MCF 10A (cell line): ENCODE measurements at regions not wholly inside any gene's neighbourhood (a gene's known extent, or its start where the extent isn't known, plus 50 kb on each side); places are given as distances from the start of the nearest gene placed in this dataset.

Experiments used
- BruUV-seq: library from RNA; stranded (reverse); fragments of 400-500 nt; replicated peaks from 2 replicates; lab custom pipeline; 2021; lab: Mats Ljungman, UMichigan
- CTCF ChIA-PET: fragments of 300-600 bp; sonication (Branson Sonifier 250); formaldehyde crosslinking; extraction: SDS; loops from one replicate; lab custom pipeline; 2021; ENCODE audit warnings: antibody characterized with exemption, inconsistent platforms; lab: Yijun Ruan, JAX
- POLR2A ChIA-PET: fragments of 300-600, 350-650 bp; sonication (Branson Sonifier 250); formaldehyde crosslinking; extraction: SDS; loops from one replicate; lab custom pipeline; 2020; ENCODE audit warnings: antibody characterized with exemption, inconsistent platforms; lab: Yijun Ruan, JAX
- DNase-seq: peaks from one replicate; pipeline ENCODE4 v3.0.0-alpha.2; 2018; ENCODE audit not compliant: unreplicated experiment
- H3K27ac Mint-ChIP-seq: one replicate; pipeline ENCODE4 v1.8.0; 2022; ENCODE audit warnings: mild to moderate bottlenecking, low read depth, mixed read lengths; ENCODE audit not compliant: unreplicated experiment
- H3K27me3 Mint-ChIP-seq: one replicate; pipeline ENCODE4 v1.8.0; 2022; ENCODE audit warnings: mixed read lengths; ENCODE audit not compliant: insufficient read depth, unreplicated experiment
- H3K36me3 Mint-ChIP-seq: one replicate; pipeline ENCODE4 v1.8.0; 2022; ENCODE audit warnings: mild to moderate bottlenecking, moderate library complexity, mixed read lengths; ENCODE audit not compliant: insufficient read depth, unreplicated experiment
- H3K4me1 Mint-ChIP-seq: one replicate; pipeline ENCODE4 v1.8.0; 2022; ENCODE audit warnings: mixed read lengths; ENCODE audit not compliant: insufficient read depth, unreplicated experiment
- H3K4me3 Mint-ChIP-seq: one replicate; pipeline ENCODE4 v1.8.0; 2022; ENCODE audit warnings: mild to moderate bottlenecking, moderate library complexity, mixed read lengths; ENCODE audit not compliant: unreplicated experiment
- H3K9me3 Mint-ChIP-seq: one replicate; pipeline ENCODE4 v1.8.0; 2022; ENCODE audit warnings: mixed read lengths; ENCODE audit not compliant: unreplicated experiment
- intact Hi-C: fragments of 100-400 bp; cut with micrococcal nuclease; formaldehyde crosslinking; loops from 2 replicates; pipeline ENCODE4 v1.14.1; 2022
- TF ChIP-seq, protein P1 (sequence below): fragments of 200-600 bp; IDR thresholded peaks from one replicate; pipeline ENCODE4 v1.8.0; 2022; ENCODE audit warnings: antibody characterized with exemption, mild to moderate bottlenecking; ENCODE audit not compliant: unreplicated experiment

DNA sequence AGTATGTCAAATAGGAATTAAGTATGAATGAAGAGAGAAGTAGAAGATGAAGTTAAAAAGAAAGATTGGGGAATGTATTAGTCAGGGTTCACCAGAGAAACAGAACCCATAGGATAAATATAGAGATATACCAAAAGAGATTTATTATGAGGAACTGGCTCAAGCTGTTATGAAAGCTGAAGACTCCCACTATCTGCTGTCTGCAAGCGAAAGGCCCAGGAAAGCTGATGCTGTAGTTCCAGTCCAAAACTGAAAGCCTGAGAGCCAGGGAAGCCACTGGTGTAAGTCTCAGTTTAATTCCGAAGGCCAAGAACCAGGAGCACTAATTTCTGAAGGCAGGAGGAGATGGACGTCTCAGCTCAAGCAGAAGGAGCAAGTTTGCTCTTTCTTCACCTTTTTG, 200.9 kb upstream of the FN1 start:
- Mint-ChIP-seq H3K27me3 (no peaks in the 10 kb centered on the region), H3K4me1 (peaks cover 6% of the 10 kb centered on the region), H3K27ac (no peak overlapping the region), H3K4me3 (no peak overlapping the region), H3K9me3 (peaks cover 48% of the 10 kb centered on the region), H3K36me3 (peaks cover 6% of the 10 kb centered on the region)
- TF ChIP-seq, protein P1, sequence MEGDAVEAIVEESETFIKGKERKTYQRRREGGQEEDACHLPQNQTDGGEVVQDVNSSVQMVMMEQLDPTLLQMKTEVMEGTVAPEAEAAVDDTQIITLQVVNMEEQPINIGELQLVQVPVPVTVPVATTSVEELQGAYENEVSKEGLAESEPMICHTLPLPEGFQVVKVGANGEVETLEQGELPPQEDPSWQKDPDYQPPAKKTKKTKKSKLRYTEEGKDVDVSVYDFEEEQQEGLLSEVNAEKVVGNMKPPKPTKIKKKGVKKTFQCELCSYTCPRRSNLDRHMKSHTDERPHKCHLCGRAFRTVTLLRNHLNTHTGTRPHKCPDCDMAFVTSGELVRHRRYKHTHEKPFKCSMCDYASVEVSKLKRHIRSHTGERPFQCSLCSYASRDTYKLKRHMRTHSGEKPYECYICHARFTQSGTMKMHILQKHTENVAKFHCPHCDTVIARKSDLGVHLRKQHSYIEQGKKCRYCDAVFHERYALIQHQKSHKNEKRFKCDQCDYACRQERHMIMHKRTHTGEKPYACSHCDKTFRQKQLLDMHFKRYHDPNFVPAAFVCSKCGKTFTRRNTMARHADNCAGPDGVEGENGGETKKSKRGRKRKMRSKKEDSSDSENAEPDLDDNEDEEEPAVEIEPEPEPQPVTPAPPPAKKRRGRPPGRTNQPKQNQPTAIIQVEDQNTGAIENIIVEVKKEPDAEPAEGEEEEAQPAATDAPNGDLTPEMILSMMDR = no peak
- POLR2A ChIA-PET = no interaction called here
- intact Hi-C loops = no loop called here
- no TSS peak for BruUV-seq
- no peak for DNase-seq
- CTCF ChIA-PET = interaction anchor here (0.6 kb wide), 1 partner anchor 208 kb away, joined by 3 read pairs; no protein-coding TSS in a partner anchor

DNA sequence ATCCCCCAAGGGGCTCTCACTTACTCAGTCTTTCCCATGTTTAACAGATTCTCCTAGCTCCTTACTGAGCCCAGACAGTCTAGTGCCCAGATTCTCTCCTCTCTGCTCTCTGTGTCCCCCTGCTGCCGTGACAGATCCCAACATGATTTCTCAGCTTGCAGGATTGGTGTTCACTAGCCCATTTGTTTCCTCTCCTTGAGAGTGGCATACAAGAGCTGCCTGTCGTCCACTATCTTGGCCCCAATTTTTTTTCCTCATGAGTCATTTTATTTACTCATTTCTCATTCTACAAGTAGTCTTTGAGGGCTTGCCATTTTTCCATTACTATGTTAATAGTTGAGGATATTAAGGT, 199.9 kb upstream of the FN1 start:
- H3K27ac Mint-ChIP-seq = no peak overlapping the region

DNA sequence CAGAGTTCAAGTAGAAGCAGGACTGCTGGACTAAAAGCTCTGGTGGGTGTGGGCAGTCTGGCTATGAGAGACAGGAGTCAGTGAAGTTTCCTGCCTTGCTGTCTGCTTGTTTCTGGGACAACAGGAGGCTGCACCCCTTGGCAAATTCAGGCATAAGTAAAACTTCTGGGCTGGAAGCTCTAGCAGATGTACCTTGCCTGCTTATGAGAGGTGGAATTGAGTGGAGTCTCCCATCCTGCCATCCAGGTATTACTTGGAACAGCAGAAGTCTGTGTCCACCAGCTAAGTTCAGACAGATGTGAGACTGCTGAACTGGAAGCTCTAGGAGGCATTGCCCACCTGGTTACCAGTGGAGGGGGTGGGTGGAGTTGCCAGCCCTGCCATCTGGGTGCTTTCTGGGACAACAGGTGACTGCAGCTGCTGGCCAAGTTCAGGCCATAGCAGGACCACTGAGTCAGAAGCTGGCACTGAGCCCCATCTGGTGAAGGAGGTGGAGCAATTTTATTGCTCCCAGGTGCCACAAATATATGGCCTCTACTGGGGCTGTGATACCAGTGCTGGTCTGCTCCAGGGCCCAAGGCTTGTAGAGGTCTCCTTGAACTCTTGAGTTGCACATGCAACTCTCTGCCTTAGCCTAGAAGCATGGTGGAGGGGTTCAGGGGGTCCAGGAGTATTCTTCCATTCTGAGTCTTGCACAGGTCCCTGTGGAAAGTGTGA, 199.4 kb upstream of the FN1 start:
- Mint-ChIP-seq H3K4me1 (peaks cover 6% of the 10 kb centered on the region), H3K9me3 (peaks cover 62% of the 10 kb centered on the region), H3K27me3 (no peaks in the 10 kb centered on the region), H3K4me3 (no peak overlapping the region), H3K36me3 (peaks cover 6% of the 10 kb centered on the region), H3K27ac (peak overlapping the region; percentile 28)
- ChIA-PET POLR2A (interaction anchor here (0.6 to 0.7 kb wide), 3 partner anchors 11 to 144 kb away, joined by 3 to 4 read pairs (median 3); no protein-coding TSS in a partner anchor), CTCF (interaction anchor here (0.6 to 0.9 kb wide), 2 partner anchors 81 to 294 kb away, joined by 4 to 5 read pairs; no protein-coding TSS in a partner anchor)
- no peak for DNase-seq
- no TSS peak for BruUV-seq
- TF ChIP-seq, protein P1 = no peak
- intact Hi-C loops = no loop called here

More for the DNA sequence above, 199.9 kb upstream of the FN1 start:
- POLR2A ChIA-PET = interaction anchor here (0.6 to 0.7 kb wide), 3 partner anchors 11 to 144 kb away, joined by 3 to 4 read pairs (median 3); no protein-coding TSS in a partner anchor
- Mint-ChIP-seq H3K27me3 (no peaks in the 10 kb centered on the region), H3K9me3 (peaks cover 57% of the 10 kb centered on the region), H3K4me3 (no peak overlapping the region), H3K4me1 (peaks cover 6% of the 10 kb centered on the region), H3K36me3 (peaks cover 6% of the 10 kb centered on the region)
- intact Hi-C loops = no loop called here
- BruUV-seq = no TSS peak
- peak; percentile 51 for DNase-seq
- TF ChIP-seq, protein P1 = no peak
- CTCF ChIA-PET = interaction anchor here (0.9 kb wide), 1 partner anchor 294 kb away, joined by 5 read pairs; no protein-coding TSS in a partner anchor

DNA sequence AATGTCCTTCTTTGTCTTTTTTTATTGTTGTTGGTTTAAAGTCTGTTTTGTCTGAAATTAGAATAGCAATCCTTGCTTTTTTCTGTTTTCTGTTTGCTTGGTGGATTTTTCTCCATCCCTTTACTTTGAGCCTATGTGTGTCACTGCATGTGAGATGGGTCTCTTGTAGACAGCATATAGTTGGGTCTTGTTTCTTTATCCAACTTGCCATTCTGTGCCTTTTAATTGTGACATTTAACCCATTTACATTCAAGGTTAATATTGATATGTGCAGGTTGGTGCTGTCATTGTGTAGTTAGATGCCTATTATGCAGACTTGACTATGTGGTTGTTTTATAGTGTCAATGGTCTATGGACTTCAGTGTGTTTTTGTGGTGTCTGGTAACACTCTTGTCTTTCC, 197.5 kb upstream of the FN1 start:
- Mint-ChIP-seq H3K27ac (no peak overlapping the region), H3K4me1 (peaks cover 6% of the 10 kb centered on the region), H3K9me3 (peaks cover 50% of the 10 kb centered on the region), H3K27me3 (no peaks in the 10 kb centered on the region), H3K36me3 (peaks cover 6% of the 10 kb centered on the region), H3K4me3 (no peak overlapping the region)
- DNase-seq = no peak
- CTCF ChIA-PET = no interaction called here
- intact Hi-C loops = no loop called here
- POLR2A ChIA-PET = no interaction called here
- no TSS peak for BruUV-seq
- TF ChIP-seq, protein P1 = no peak
